ENCODE measurements at regions not wholly inside any gene's neighbourhood (a gene's known extent, or its start where the extent isn't known, plus 50 kb on each side); places are given as distances from the start of the nearest gene placed in this dataset.

DNA sequence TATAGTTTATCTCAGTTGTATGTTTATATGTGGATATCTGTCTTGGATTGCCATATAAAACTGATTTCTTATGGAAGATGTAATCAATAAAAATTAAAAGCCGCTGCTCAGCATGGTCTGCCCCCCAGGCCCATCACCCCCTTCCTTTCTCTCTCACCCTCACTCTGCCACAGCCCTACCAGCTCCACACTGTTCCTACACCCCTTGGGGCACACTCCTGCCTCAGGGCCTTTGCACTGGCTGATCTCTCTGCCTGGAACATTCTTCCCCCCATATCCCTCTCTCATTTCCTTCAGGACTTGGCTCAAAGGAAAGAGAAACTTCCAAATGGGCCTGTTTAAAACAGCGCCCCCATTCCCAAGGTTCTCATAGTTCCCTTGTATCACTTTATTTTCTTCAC, 63.1 kb downstream of the LRRC32 start:
- no peak for DNase-seq (ENCODE audit: low read depth)

DNA sequence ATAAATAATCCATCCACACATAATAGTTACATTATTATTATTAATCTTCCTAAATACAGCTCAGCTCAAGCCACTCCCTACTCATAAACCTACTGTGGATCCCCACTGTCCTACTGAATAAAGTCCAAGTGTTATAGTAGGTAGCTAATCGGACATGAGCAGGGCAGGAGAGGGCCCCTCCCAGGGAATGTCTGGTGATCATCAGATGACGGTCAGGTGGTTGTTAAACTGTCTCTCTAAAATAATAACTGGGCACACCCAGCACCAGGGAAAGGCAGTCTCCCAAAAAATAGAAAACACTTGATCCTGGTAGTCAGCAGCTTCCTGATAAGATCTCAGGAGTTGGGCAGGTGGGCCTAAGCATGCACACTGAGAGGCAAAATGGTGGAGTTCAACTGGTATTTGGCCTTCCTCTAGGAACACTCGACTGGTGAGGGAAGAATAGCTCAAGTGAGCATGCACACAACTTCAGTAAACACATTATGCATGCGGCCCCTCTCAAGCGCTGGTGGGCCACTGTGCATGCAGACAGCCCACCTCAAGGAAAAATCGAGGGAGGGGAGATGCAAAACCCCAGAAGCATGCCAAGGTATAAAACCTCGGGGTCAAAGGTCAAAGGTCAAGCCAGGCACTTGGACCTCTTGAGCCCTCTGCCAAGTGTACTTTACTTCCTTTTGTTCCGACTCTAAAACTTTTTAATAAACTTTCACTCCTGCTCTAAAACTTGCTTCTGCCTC, 65.0 kb downstream of the LRRC32 start:
- no peak for DNase-seq (ENCODE audit: low read depth)

DNA sequence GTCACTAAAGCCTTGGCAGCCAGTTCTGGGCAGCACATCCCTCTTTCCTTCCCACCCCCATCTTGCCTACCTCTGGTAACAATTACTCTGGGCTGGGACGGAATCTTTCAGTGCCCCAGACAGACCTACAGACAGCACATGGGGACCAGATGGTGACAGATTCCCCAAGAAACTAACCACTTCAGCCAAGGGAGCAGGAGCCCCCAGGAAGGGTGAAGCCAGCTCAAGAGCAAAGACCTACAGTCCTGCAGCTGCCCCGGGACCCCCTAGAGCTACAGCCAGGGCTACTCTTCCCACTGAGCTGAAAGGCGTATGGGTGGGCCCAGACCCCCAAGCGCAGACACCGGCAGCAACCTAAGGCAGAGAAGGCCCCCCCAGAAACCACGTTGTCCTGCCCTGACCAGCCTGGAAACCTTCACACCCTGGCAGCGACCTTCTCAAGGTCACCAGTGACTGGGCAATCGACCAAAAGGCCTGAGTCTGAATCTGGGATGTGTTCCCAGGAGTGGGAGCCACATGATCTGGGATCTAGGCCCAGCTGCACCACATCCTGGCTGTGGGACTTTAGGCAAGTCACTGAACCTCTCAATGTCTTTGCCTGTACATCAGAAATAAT, 65.8 kb downstream of the LRRC32 start:
- peak; percentile 65 for DNase-seq (ENCODE audit: low read depth)

DNA sequence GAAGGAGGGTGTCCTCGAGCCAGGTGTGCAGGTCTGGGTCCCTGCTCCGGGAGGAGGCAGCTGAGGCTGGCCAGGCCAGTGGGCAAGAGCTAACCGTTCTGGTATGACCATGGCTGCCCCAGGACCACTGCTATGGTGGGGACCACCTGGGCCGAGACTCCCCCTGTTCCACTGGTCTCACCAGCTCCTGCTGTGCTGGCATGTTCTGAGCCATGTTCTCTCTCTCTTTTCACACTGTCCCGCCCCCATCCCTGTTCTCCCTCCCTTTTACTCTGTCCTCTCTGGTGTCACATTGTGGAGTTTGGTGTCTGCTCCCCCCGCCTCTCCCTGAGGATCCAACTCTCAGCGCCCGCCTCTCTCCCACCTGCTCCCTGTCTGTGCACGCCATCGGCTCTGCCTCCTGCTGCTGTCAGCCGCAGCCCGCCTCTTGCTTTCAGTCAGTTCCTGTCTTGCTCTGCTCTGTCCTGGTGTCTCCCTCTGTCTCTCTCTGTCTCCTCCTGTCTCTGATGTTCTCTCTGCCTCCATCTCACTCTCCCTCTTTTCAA, 66.4 kb downstream of the LRRC32 start:
- no peak for DNase-seq (ENCODE audit: low read depth)

DNA sequence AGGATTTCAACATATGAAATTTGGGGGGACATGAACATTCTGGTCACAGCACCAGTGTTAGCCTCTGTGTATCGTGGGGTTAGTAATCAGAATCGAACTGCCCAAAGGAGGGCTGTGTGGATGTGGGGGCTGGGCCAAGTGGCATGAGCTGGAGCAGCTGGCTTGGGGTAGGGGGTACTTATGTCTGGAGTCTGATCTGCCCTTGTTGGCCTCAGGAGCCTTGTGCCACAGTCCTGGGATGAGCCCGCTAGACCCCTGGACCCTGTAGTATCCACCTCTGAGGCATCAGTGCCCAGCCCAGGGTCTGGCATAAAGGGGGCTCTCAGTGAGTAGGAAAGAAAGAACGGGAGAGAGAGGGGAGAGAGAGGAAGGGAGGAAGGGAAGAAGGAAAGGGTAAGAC, 67.3 kb downstream of the LRRC32 start:
- no peak for DNase-seq (ENCODE audit: low read depth)
